GM12873 (cell line): ENCODE measurements at regions not wholly inside any gene's neighbourhood (a gene's known extent, or its start where the extent isn't known, plus 50 kb on each side); places are given as distances from the start of the nearest gene placed in this dataset.

ENCODE experiments used
- TF ChIP-seq, protein P1 (sequence below): IDR thresholded peaks from 2 replicates; pipeline ENCODE4 v1.5.1; 2012; ENCODE audit warnings: low read depth, mild to moderate bottlenecking, moderate library complexity, low read length, control low read depth; ENCODE audit not compliant: insufficient read depth; ENCODE audit errors: missing control alignments

- TF ChIP-seq, protein P1, sequence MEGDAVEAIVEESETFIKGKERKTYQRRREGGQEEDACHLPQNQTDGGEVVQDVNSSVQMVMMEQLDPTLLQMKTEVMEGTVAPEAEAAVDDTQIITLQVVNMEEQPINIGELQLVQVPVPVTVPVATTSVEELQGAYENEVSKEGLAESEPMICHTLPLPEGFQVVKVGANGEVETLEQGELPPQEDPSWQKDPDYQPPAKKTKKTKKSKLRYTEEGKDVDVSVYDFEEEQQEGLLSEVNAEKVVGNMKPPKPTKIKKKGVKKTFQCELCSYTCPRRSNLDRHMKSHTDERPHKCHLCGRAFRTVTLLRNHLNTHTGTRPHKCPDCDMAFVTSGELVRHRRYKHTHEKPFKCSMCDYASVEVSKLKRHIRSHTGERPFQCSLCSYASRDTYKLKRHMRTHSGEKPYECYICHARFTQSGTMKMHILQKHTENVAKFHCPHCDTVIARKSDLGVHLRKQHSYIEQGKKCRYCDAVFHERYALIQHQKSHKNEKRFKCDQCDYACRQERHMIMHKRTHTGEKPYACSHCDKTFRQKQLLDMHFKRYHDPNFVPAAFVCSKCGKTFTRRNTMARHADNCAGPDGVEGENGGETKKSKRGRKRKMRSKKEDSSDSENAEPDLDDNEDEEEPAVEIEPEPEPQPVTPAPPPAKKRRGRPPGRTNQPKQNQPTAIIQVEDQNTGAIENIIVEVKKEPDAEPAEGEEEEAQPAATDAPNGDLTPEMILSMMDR = no peak
Measured at GRCh38 chr13:31905961-31906360, 125.6 kb upstream of the FRY start.

GRCh38 chr13:31908696-31909411 lies 122.7 kb upstream of the FRY start:
- TF ChIP-seq, protein P1 = no peak

- TF ChIP-seq, protein P1 = peak; percentile 79
Measured at GRCh38 chr13:31909864-31910551, 121.6 kb upstream of the FRY start.

GRCh38 chr13:31910633-31911032 lies 120.9 kb upstream of the FRY start:
- TF ChIP-seq, protein P1 = no peak

- TF ChIP-seq, protein P1 = no peak
Measured at GRCh38 chr13:31912647-31913401, 118.8 kb upstream of the FRY start.

- TF ChIP-seq, protein P1 = no peak
Measured at GRCh38 chr13:31913459-31913858, 118.1 kb upstream of the FRY start.

GRCh38 chr13:31914843-31915242 lies 116.7 kb upstream of the FRY start:
- TF ChIP-seq, protein P1 = no peak
